ENCODE measurements at regions not wholly inside any gene's neighbourhood (a gene's known extent, or its start where the extent isn't known, plus 50 kb on each side); places are given as distances from the start of the nearest gene placed in this dataset.

DNA sequence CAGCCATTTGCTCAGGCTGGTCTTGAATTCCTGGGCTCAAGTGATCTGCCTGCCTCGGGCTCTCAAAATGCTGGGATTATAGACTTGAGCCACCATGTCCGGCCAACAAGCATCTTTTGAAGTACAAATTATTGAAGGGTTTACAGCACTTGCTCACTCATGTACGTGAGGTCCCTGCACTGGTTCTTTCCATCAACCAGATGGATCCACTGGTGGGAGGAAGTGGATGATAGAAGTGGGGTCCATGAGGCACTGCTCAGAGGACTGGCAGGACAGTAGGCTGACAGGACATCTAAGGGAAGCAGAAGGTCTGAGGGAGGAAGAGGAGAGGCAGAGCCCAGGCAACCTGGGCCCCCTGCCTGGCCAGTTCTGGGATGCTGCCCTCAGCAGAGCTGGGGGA, 109.2 kb upstream of the NXT1 start:
- TF ChIP-seq, protein P1, sequence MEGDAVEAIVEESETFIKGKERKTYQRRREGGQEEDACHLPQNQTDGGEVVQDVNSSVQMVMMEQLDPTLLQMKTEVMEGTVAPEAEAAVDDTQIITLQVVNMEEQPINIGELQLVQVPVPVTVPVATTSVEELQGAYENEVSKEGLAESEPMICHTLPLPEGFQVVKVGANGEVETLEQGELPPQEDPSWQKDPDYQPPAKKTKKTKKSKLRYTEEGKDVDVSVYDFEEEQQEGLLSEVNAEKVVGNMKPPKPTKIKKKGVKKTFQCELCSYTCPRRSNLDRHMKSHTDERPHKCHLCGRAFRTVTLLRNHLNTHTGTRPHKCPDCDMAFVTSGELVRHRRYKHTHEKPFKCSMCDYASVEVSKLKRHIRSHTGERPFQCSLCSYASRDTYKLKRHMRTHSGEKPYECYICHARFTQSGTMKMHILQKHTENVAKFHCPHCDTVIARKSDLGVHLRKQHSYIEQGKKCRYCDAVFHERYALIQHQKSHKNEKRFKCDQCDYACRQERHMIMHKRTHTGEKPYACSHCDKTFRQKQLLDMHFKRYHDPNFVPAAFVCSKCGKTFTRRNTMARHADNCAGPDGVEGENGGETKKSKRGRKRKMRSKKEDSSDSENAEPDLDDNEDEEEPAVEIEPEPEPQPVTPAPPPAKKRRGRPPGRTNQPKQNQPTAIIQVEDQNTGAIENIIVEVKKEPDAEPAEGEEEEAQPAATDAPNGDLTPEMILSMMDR (IDR thresholded peaks at IDR 0.05) = no peak
- TF ChIP-seq POLR2A (IDR thresholded peaks at IDR 0.05) = no peak

Measured in heart left ventricle (tissue), 13 donors.